Left hindlimb (tissue), 1 donor: ENCODE measurements at regions not wholly inside any gene's neighbourhood (a gene's known extent, or its start where the extent isn't known, plus 50 kb on each side); places are given as distances from the start of the nearest gene placed in this dataset.

Experiments used
- DNase-seq: peaks from one replicate; pipeline ENCODE4 v3.0.0-alpha.2; 2018

DNA sequence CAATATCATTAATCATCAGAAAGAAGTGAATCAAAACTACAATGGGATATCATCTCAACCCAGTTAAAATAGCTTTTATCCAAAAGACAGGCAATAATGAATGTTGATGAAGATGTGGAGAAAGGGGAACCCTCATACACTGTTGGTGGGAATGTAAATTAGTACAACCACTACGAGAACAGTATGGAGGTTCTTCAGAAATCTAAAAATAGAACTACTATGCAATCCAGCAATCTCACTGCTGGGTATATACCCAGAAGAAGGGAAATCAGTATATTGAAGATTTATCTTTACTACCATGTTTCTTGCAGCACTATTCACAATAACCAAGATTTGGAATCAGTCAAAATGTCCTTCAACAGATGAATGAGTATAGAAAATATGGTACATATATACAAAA is 189.8 kb downstream of the HHIPL2 start:
- no peak for DNase-seq

DNA sequence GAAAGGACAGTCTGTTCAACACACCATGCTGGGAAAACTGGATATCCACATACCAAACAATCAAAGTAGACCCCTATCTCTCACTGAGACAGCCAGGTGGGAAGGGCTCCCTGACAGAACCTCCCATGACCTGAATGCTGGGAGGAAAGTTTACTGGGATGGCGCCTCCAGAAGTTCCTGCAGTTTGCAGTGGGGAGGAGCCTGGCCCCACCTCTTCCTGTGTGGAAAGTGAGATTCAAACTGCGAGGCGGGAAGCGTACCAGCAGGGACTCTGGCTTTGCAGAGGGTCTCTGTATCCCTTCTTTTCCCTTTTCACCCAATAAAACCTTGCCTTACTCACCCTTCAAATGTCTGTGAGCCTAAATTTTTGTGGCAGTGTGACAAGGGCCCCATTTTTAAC is 190.7 kb downstream of the HHIPL2 start:
- DNase-seq, result no peak

DNA sequence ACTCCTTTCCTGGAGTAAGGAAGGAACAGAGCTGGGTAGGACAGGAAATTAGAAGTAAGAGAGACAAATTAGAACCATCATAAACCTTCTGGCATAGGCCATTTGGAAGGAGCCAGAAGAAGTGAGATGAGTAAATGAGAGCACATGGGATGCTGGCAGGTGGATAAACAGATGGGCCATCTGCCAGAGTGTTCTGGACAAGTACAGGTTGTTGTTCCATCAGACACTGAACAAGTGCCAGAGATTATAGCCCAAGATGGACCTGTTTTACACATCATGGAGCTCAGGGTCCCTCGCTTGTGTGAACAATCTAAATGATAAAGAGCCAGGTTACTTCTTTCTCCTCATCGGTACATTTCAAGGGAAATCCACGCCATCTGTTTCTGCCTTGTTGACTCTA is 200.3 kb downstream of the HHIPL2 start:
- DNase-seq, result no peak

DNA sequence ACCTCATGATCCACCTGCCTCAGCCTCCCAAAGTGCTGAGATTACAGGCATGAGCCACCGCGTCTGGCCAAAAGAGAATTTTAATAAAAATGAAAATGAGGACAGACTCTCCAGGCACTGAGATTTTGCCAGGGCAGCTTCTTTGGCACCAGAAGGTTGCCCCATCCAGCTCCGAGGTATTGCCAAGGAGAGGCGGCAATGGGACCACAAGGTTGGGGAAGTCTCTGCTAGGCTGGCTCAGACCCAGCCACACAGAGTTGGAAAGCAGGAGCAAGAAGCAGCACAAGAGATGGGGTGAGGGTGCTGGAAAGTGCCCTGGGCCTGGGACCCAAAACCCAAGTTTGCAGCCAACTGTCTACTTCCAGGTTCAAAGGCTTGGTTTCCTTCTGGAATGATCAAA is 200.9 kb downstream of the HHIPL2 start:
- DNase-seq, result no peak

DNA sequence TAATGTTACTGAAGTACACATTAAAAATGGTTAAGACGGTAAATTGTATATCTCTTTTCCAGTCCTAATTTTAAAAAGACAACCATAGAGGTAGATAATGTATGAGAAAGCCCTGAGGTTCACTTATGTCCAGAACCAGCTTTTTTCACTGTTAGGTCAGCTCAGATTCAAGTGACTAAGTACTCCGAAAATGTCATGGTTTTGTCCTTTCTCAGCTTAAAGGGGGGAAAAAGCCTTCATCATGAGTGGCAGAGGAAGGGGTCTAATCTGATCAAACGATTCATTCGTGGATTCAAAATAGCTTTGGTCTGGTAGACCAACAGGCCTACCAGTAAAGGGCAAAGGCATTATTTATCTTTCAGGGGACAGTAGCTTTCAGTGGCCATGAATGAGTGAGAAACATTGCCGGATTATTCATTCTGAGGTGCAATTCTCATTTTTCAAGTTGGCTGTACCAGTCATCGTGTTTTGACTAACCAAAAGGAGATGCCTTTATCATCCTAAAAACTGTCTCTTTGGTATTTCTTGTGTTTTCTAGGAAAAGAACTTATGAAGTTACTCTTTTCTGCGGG is 208.4 kb downstream of the HHIPL2 start:
- DNase-seq, result no peak

DNA sequence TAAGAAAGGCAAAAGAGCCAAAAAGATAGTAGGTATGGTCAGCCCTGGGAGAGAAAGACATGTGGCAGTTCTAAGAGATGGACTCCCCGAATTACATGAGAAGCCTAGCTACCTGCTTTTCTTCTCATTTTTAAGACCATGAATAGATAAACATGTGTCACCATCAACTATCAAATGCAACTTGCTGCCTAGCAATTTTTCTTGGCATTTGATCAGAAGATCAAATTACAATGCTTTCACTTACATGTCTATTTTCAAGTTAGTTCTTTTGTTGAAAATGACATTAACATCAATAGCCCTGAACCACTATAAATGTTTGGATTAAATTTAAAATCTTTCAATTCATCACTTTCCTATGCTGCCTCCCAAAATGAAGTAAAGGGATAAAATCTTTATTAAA is 212.3 kb downstream of the HHIPL2 start:
- no peak for DNase-seq

DNA sequence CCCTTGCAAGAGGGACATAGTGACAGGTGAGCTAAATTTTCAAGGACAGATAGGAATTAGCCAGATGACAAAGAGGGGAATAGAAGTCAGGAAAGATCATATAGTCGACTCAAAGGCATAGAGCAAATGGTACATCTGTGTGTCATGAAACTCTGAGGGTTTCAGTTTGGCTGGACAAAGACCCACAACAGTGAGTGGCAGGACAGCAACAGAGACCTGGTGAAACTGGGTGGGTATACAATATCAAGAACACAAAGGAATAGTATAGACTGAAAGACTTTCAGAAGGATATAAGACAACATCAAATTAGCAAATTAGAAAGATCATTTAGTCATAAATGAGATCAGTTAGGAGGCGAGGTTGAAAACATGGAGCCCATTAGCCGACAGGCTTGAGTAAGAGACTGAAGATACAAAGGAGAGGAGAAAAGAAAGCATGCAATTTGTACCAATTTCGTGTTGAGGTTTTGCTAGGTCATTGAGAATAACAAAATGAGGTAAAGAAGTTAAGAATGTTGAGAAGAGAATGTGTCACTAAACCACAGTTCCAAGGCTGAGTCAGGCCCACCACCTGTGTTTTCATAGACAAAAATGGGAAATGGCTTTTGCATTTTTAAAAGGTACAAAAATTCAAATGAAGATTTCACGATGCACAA is 213.8 kb downstream of the HHIPL2 start:
- no peak for DNase-seq

DNA sequence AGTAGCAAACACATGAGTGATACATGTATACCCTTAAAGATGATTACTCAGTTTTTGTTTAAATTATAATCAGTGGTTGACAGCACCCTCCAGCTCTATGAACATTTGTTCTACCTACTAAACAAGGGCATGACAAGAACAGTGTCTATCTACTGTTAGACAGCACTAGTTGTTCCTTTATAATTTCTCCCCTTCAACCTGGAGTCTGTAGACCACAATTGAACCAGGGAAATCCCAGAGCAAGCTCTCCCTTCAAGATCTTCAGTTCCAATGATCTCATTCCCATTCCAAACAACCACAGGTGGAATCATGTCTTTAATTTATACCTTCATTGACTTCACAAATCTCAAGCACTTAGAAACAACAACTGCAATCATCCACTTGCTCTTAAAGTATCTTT is 216.1 kb downstream of the HHIPL2 start:
- DNase-seq, result no peak

DNA sequence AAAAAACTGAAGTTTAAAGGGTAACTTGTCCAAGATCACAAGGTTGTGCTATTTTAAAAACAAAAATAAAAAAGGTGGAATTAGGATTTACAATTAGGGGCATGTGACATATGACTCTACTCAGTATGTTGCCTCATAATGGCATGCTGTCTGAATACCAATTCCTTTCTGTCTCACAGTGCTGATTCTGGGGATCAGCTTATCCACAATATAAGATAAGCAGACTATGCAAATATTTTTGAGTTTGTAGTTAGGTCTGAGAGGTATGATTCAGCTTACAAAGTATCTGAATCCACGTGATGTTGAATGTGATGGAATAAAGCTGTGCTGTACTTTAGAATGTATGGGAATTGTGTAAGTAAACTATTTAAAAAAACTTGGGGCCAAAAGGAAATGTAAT is 216.6 kb downstream of the HHIPL2 start:
- DNase-seq, result no peak

DNA sequence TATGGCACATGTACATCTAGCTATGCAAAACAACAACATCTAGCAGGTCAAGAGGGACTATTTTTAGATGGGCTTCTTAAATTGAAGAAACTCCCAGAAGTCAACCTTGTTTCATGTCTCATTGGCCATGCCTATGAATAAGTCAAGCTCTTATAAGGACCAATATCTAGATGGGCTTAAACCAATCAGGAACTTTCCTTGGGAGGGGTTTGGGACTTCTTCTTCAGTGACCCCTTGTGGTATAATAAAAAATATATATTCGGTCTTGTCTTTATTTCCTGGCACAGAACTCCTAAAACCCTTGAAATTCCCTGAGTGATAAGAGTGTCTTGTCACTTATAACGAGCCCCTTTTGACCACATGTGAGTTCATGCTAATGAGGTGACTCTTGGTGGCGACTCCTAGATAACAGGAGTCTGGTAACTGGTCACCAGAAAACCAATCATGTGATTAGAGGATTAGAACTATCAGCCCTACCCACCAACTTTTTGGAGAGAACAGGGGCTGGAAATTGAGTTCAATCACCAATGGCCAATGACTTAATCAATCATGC is 218.3 kb downstream of the HHIPL2 start:
- no peak for DNase-seq

DNA sequence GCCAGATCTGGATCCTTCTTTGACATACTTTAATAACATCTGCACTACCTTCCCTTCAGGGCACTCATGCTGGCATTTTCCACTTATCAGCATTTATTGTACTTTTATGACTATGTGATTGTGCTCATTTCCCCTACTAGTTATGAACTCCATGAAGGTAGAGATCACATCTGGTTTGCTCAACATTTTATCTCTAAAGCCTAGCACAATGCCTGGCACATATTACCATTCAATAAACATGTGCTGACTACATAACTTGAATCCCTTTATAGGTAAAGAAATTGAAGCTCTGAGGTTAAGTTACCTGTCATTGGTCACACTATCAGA is 221.2 kb downstream of the HHIPL2 start:
- no peak for DNase-seq

DNA sequence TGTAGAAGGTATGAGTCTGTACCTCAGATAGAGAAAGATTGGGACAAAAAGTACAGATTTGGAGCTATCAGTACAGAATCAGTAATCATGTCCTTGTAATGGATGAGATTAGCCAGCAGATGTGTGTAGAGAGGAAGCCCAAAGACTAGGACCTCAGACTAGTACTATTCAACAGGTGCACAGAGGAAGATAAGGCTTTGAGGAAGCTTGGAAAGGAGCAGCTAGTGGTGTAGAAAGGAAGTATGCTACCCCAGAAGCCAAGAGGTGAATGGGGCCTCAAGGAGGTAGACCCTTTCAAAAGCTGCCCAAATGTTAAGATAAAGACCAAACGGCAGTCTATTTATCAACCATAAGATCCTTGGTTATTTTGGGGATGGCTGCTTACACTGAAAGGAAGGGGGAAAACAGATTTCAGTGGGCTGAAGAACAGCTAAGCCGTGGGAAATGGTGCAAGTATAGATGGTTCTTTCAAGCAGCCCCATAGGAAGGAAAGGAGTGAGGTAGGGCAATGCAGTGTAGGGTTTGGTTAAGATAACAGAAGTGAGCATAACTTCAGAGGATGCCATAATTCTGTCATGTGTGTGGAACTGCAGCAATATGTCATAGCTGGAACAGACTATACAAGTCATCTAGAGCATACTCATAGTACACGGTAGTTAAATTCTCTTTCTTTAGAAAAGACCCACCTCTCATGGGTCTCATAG is 221.7 kb downstream of the HHIPL2 start:
- DNase-seq, result no peak

DNA sequence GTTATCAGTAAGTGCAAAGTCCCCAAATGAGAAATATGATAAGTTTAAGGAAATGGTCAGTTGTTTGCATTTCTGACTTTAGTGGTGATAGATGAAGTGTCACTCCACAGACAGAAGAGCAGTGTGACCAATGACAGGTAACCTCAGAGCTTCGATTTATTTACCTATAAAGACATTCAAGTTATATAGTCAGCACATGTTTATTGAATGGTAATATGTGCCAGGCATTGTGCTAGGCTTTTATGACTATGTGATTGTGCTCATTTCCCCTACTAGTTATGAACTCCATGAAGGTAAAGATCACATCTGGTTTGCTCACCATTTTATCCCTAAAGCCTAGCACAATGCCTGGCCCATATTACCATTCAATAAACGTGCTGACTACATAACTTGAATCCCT is 222.4 kb downstream of the HHIPL2 start:
- DNase-seq, result no peak

DNA sequence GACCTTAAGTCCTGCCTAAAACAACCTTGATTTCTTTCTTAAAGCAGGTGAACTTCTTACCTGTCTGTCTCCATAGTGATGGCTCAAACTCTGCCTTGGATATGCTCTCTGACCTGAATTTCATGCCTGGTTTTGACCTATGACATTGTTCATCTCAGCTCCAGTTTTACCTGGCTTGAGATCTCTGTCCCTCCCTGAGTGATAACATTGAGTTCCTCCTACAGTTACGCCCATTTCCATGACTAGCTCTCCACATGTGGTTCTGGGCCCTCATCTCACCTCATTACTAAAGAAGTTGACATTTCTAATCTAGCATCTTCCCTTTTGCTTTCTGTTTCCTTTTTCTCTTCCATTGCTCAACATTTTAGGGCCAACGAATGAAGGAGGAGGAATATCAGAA is 233.1 kb downstream of the HHIPL2 start:
- no peak for DNase-seq

DNA sequence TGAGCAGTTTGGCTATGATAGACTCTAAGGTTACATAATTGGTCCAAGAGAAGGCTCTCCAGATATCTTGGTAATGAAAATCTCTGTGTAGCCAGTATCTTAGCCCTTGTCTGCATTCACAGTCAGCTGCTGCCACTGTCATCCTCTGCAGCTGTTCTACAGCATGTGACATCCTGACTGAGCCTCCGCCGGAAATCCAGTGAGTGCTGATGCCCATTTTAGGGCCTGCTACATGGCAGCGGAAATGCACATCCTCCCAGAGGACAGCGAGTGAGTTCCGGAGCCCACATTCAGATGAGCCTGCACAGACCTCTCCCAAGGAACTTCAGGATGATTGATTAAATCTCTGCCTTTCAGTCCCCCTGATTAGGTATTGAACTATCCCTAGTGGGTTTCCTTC is 237.1 kb downstream of the HHIPL2 start:
- DNase-seq, result peak; percentile 63

DNA sequence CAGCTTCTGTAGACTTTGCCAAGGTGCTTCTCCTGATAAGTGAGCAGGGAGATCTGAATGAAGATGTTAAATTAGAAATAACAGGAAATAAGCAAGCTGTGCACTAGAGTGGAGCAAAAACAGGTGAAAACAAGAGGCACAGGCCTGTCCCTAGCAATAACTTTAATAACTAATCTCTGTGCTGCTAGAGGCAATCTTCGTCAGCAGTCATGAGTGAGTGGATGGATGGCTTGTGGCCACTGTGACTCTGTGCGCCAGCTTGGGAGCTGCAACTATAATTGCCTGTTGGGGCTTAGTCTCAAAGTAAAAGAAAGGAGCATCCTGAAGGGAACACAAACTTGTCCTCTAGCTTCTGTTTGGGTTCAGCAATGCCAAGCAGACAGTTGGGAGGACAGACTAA is 240.3 kb downstream of the HHIPL2 start:
- no peak for DNase-seq

DNA sequence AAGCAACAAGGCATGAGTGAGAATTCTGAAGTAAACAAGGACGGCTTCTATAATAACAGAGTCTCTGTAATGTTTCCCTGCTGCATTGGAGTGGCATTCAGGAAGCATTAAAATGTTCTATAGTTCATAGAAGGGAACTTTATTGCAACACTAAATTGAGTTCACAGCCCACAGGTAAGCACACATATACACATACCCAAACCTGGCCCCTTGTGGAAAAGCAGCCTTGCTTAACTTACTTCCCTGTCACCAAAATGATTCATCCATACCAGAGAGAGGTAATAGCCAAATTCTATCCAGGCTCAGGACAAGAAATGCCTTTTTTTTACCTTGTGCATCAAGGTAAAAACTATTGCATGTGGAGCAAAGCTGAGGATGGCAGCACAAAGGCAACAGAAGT is 241.4 kb downstream of the HHIPL2 start:
- DNase-seq, result no peak

DNA sequence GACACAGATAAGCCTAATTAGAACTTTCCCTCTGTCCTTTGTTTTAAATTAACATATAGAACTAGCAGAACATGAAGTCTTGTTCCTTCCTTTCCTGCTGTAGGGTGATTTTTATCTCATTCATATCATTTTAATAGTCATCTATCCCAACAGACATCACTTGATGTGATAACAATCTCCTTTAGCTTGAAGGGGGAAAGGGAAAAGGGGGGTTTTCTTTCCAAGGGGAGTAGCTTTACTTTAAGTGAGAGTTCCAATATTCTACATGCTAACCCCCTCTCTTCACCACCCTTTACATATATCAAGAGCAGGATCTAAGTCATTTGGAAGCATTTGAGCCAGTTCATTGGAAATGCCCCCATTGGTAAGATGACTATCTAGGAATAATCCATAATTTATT is 241.9 kb downstream of the HHIPL2 start:
- no peak for DNase-seq

DNA sequence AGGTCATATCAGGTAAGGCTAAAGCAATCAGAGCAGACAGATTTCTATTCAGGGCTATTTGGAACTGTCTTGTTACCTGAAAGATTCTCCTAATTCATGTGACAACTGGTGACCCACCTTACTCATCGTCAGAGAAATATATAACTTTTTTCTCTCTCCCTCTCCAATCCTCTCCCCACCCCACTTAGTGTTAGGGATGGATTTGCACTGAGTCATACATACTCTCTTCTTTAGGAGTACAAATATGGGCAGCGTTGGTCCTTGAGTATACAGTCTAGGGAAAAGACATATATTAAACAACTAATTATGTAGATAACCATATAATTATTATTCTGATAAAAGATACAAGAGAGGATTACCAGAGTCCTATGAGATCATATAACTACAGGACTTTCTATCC is 246.3 kb downstream of the HHIPL2 start:
- no peak for DNase-seq

DNA sequence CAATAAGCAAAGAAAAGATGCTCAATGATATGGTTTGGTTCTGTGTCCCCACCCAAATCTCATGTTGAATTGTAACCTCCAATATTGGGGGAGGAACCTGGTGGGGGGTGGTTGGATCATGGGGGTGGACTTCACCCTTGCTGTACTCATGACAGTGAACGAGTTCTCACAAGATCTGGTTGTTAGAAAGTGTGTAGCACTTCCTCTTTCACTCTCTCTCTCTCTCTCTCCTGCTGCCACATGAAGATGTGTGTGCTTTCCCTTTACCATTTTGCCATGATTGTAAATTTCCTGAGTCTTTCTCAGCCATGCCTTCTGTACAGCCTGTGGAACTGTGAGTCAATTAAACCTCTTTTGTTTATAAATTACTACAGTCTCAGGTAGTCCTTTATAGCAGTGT is 248.4 kb downstream of the HHIPL2 start:
- DNase-seq, result no peak

DNA sequence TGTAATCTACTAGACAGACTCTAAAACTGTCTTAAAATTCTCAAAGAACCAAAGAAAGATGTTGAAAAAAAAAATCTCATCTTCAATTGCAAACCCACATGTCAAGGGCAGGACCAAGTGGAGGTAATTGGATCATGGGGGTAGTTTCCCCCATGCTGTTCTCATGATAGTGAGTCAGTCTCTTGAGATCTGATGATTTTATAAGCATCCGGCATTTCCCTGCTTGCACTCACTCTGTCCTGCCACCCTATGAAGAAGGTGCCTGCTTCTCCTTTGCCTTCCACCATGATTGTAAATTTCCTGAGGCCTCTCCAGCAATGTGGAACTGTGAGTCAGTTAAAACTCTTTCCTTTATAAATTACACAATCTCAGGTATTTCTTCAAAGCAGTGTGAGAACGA is 257.0 kb downstream of the HHIPL2 start:
- no peak for DNase-seq

DNA sequence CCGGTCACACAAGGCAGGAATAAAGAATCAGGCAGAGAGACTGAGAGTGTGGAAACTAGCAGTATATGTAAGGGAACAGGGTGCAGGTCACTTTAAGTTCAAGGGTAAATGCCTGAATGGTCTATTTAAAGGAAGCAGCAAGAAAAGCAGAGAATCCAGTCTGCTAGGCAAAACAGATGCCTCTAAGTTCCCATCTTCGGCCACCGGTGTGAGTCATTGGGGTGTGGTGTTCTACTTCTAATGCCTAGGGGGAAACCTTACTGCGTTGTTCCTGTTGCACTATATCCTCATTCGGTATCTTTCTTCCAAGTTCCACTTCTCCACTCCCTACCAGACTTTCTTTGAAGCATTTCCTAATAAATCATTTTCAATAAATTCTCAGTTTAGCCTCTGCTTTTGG is 259.9 kb downstream of the HHIPL2 start:
- DNase-seq, result no peak

DNA sequence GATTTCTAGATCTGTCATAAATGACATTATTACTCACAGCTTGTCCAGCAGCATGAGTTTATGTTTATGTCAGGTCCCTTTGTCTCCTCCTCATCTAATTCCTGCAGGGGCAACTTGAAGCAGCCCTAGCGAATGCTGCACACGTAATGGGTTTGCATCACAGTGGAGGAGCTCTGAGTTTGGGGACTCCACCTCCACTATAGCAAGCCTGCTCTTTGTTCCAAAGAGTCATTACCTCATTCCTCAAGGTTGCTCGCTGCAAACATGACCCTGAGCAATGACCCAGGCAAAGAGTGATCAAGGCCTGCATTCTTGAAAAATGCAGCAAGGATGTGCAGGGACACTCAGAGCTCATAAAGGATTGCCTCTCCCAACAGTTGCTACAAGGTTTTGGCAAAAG is 261.9 kb downstream of the HHIPL2 start:
- DNase-seq, result no peak

DNA sequence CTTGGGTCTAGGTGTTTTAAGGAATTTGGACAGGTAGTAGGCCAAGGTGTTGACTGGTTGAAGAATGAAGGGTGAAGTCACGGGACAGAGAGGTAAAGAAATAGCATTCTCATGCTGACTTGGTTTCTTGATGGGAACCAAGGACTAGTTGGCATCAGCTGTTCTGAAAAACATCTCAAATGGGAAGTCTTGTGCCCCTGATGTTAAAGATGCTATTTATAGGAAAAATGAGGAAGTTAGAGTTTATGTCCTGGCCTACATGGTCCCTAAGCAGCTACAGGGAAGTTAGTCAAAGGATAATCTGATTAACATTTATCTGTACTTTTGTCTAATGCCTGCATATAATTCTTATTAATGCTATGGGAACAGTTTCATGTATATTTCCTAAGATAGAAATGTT is 262.4 kb downstream of the HHIPL2 start:
- DNase-seq, result no peak

DNA sequence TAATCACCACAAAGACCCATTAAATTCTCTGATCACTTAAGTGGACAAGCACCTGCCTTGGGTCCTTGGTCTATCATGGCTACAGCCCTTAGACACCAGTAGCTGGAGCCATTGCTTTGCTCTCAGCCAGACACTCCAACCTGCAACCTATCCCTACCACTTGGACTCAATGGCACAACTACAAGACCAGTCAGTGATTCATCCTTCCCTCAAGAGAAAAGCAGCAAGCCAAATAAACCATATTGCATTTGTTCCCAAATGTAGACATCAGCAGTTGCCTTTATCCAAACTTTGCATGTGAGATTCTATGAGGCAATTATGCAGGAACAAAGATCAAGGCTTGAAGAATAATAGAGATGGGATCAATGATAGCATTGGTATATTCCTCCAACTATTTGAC is 263.4 kb downstream of the HHIPL2 start:
- no peak for DNase-seq
